B cell (primary cell): ENCODE measurements at regions not wholly inside any gene's neighbourhood (a gene's known extent, or its start where the extent isn't known, plus 50 kb on each side); places are given as distances from the start of the nearest gene placed in this dataset.

Source experiments
- ATAC-seq: fragments of 200-7000 bp; cut with Tn5 transposase; one replicate; pipeline ENCODE4 v1.10.0; 2021; ENCODE audit warnings: low read depth, mild to moderate bottlenecking, moderate number of reproducible peaks, moderate library complexity
- CTCF ChIA-PET: fragments of 350-600 bp; sonication (Branson Sonifier 250); formaldehyde crosslinking; loops from one replicate; lab custom pipeline; 2021; ENCODE audit warnings: antibody characterized with exemption, inconsistent platforms; lab: Charles Lee
- POLR2A ChIA-PET: fragments of 350-600 bp; sonication (Branson Sonifier 250); formaldehyde crosslinking; loops from one replicate; lab custom pipeline; 2021; ENCODE audit warnings: antibody characterized with exemption; lab: Charles Lee
- DNase-seq: peaks from one replicate; pipeline ENCODE4 v3.0.0; 2013
- H2AFZ ChIP-seq: 2 replicates; pipeline ENCODE4 v1.6.1; 2012; ENCODE audit warnings: mild to moderate bottlenecking, low read depth, low read length; ENCODE audit not compliant: insufficient read depth, poor library complexity, severe bottlenecking
- H3K27ac ChIP-seq, 2 donors: 1 replicate in 1 of 2; 2 replicates in 1 of 2; pipeline ENCODE4 v1.5.1; 2012 to 2013; ENCODE audit warnings: low read length in 2 of 2, mild to moderate bottlenecking in 2 of 2, moderate library complexity in 1 of 2
- H3K27me3 ChIP-seq, 4 experiments: fragments of 200-600 bp in 1 of 4; sonication (generic) in 1 of 4; replicated peaks in 1 of 4; 1 replicate in 2 of 4; 2 replicates in 2 of 4; pipeline versions ENCODE4 v1.6.1 to v1.7.0; 2013 to 2016; ENCODE audit warnings: low read length in 3 of 4, mild to moderate bottlenecking in 2 of 4, mixed read lengths in 1 of 4, moderate library complexity in 1 of 4; ENCODE audit not compliant: insufficient read depth in 4 of 4, control insufficient read depth in 3 of 4; ENCODE audit errors: control extremely low read depth in 1 of 4
- H3K36me3 ChIP-seq, 2 experiments: replicated peaks in 1 of 2; 1 replicate in 1 of 2; 2 replicates in 1 of 2; pipeline versions ENCODE4 v1.6.1 to v1.7.1; 2013; ENCODE audit warnings: low read length in 1 of 2; ENCODE audit not compliant: insufficient read depth in 2 of 2, control insufficient read depth in 1 of 2; ENCODE audit errors: control extremely low read depth in 1 of 2, extremely low read depth in 1 of 2
- H3K4me1 ChIP-seq, 2 donors: fragments of 200-600 bp in 1 of 2; sonication (generic) in 1 of 2; 1 replicate in 1 of 2; 2 replicates in 1 of 2; pipeline versions ENCODE4 v1.5.1 to v1.6.1; 2013 to 2017; ENCODE audit warnings: low read length in 2 of 2; ENCODE audit not compliant: control insufficient read depth in 2 of 2, insufficient read depth in 2 of 2
- H3K4me2 ChIP-seq: replicated peaks from 2 replicates; pipeline ENCODE3; 2012; ENCODE audit warnings: mild to moderate bottlenecking, low read depth, low read length; ENCODE audit not compliant: poor library complexity, severe bottlenecking
- H3K4me3 ChIP-seq, 5 experiments: fragments of 200-600 bp in 1 of 5; sonication (generic) in 1 of 5; 1 replicate in 3 of 5; 2 replicates in 2 of 5; pipeline versions ENCODE4 v1.5.1 to v1.7.0; 2011 to 2016; ENCODE audit warnings: low read length in 4 of 5, mild to moderate bottlenecking in 4 of 5, low read depth in 2 of 5, control low read depth in 1 of 5, moderate library complexity in 1 of 5; ENCODE audit not compliant: insufficient read depth in 1 of 5; ENCODE audit errors: control extremely low read depth in 1 of 5, extremely low read depth in 1 of 5
- H3K79me2 ChIP-seq: fragments of 200-600 bp; sonication (generic); one replicate; pipeline ENCODE4 v1.6.0; 2016; ENCODE audit warnings: low read length; ENCODE audit not compliant: control insufficient read depth, insufficient read depth
- H3K9ac ChIP-seq: fragments of 200-600 bp; sonication (generic); 2 replicates; pipeline ENCODE4 v1.6.1; 2017; ENCODE audit warnings: mild to moderate bottlenecking, low read length, moderate library complexity
- H3K9me3 ChIP-seq, 3 donors: one replicate each; pipeline versions ENCODE4 v1.6.1 to v1.7.1; 2013; ENCODE audit warnings: low read length in 2 of 3; ENCODE audit not compliant: control insufficient read depth in 2 of 3, insufficient read depth in 1 of 3; ENCODE audit errors: control extremely low read depth in 1 of 3
- H4K20me1 ChIP-seq: 2 replicates; pipeline ENCODE4 v1.6.0; 2012; ENCODE audit warnings: mild to moderate bottlenecking, low read length; ENCODE audit not compliant: insufficient read depth, control insufficient read depth, poor library complexity, severe bottlenecking
- H3K27ac Mint-ChIP-seq: one replicate; pipeline ENCODE4 v1.8.0; 2021; ENCODE audit warnings: mixed read lengths
- H3K27me3 Mint-ChIP-seq: one replicate; pipeline ENCODE4 v1.8.0; 2021; ENCODE audit warnings: mixed read lengths
- H3K4me1 Mint-ChIP-seq: one replicate; pipeline ENCODE4 v1.8.0; 2021; ENCODE audit warnings: mixed read lengths
- H3K4me3 Mint-ChIP-seq: one replicate; pipeline ENCODE4 v1.8.0; 2021; ENCODE audit warnings: mixed read lengths
- H3K9me3 Mint-ChIP-seq: one replicate; pipeline ENCODE4 v1.8.0; 2022; ENCODE audit warnings: mixed read lengths; ENCODE audit not compliant: insufficient read depth
- EZH2 ChIP-seq: IDR thresholded peaks from 2 replicates; pipeline ENCODE4 v1.6.1; 2012; ENCODE audit warnings: borderline replicate concordance, low read depth, mild to moderate bottlenecking, moderate library complexity, low read length; ENCODE audit not compliant: insufficient read depth, poor library complexity, severe bottlenecking
- WGBS: methylation state at CpG from one replicate; pipeline ENCODE4 v1.1.5; 2013; ENCODE audit warnings: missing lambda C conversion rate; ENCODE audit not compliant: insufficient coverage; 5-methylcytosine and 5-hydroxymethylcytosine counted together
- intact Hi-C: fragments of 100-400 bp; cut with micrococcal nuclease; formaldehyde crosslinking; loops from one replicate; pipeline ENCODE4 v1.10.0; 2022
- TF ChIP-seq, protein P1 (sequence below): fragments of 200-600 bp; IDR thresholded peaks from one replicate; pipeline ENCODE4 v1.8.0; 2022; ENCODE audit warnings: antibody characterized with exemption, mild to moderate bottlenecking

- Histone ChIP-seq H3K27ac (no peak overlapping the region), H3K79me2 (no peaks in the 10 kb centered on the region), H3K27me3 (no peaks in the 10 kb centered on the region), H3K36me3 (no peaks in the 10 kb centered on the region), H3K9me3 (peaks cover 0 to 4% (median 1%) of the 10 kb centered on the region in 3 donors), H3K9ac (no peak overlapping the region), H3K4me1 (no peaks in the 10 kb centered on the region), H3K4me2 (no peak overlapping the region), H2AFZ (no peak overlapping the region), H4K20me1 (no peaks in the 10 kb centered on the region), H3K4me3 (no peak overlapping the region)
- no peaks in the 10 kb centered on the region for H3K27me3 Mint-ChIP-seq
- no peak overlapping the region for H3K27ac Mint-ChIP-seq
- ATAC-seq (no peak), DNase-seq (no peak)
- WGBS, result 87% methylated on average over 4 of the region's 4 CpGs
- intact Hi-C loops, result no loop called here
- TF ChIP-seq EZH2, result no peak
- H3K4me1 Mint-ChIP-seq, result no peaks in the 10 kb centered on the region
- no peak overlapping the region for H3K4me3 Mint-ChIP-seq
- ChIA-PET POLR2A (no interaction called here), CTCF (no interaction called here)
- no peaks in the 10 kb centered on the region for H3K9me3 Mint-ChIP-seq
These were observed 1422.9 kb downstream of the EFNB2 start for GRCh38 chr13:105112561-105112960.

DNA sequence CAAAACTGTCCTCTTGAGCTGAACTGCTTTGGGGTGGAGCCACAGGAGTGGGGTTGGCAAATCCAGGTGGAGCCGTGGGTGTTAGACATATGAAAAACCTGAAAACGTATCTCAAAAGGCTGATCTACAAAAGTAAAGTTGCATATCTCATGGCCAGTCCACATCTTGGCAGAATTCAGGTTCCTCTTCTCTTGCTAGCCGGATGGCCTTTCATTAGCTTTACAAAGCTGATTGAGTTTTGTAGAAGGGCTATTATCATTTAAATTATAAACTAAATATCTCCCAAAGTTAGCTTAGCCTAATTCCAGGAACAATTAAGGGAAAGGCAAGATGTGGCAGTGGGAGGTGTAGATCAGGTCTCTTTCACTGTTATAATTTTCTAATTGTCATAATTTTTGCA, 1427.7 kb downstream of the EFNB2 start:
- WGBS, result 86% methylated on average over 1 of the region's 3 CpGs
- POLR2A ChIA-PET, result no interaction called here
- TF ChIP-seq EZH2, result no peak
- TF ChIP-seq, protein P1, sequence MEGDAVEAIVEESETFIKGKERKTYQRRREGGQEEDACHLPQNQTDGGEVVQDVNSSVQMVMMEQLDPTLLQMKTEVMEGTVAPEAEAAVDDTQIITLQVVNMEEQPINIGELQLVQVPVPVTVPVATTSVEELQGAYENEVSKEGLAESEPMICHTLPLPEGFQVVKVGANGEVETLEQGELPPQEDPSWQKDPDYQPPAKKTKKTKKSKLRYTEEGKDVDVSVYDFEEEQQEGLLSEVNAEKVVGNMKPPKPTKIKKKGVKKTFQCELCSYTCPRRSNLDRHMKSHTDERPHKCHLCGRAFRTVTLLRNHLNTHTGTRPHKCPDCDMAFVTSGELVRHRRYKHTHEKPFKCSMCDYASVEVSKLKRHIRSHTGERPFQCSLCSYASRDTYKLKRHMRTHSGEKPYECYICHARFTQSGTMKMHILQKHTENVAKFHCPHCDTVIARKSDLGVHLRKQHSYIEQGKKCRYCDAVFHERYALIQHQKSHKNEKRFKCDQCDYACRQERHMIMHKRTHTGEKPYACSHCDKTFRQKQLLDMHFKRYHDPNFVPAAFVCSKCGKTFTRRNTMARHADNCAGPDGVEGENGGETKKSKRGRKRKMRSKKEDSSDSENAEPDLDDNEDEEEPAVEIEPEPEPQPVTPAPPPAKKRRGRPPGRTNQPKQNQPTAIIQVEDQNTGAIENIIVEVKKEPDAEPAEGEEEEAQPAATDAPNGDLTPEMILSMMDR, result no peak
- no peak overlapping the region for H2AFZ ChIP-seq
- H3K4me2 ChIP-seq, result no peak overlapping the region
- H3K36me3 ChIP-seq, result no peaks in the 10 kb centered on the region
- Mint-ChIP-seq H3K4me3 (no peak overlapping the region), H3K9me3 (no peaks in the 10 kb centered on the region), H3K27ac (no peak overlapping the region), H3K4me1 (no peaks in the 10 kb centered on the region), H3K27me3 (no peaks in the 10 kb centered on the region)
- H3K79me2 ChIP-seq, result no peaks in the 10 kb centered on the region
- H3K27ac ChIP-seq, result no peak overlapping the region
- no peak overlapping the region for H3K9ac ChIP-seq
- ATAC-seq (no peak), DNase-seq (no peak)
- no peaks in the 10 kb centered on the region for H3K4me1 ChIP-seq
- no peaks in the 10 kb centered on the region for H3K27me3 ChIP-seq
- CTCF ChIA-PET, result no interaction called here
- intact Hi-C loops, result no loop called here
- no peaks in the 10 kb centered on the region for H4K20me1 ChIP-seq
- peaks cover 0 to 1% (median 0%) of the 10 kb centered on the region in 3 donors for H3K9me3 ChIP-seq
- H3K4me3 ChIP-seq, result no peak overlapping the region
